ENCODE measurements at regions not wholly inside any gene's neighbourhood (a gene's known extent, or its start where the extent isn't known, plus 50 kb on each side); places are given as distances from the start of the nearest gene placed in this dataset.

GRCh38 chr4:141294306-141294705, 73.6 kb downstream of the ZNF330 start:
- no peak overlapping the region for H2AFZ ChIP-seq (ENCODE audit: low read depth, low read length)
- TF ChIP-seq, protein P1, sequence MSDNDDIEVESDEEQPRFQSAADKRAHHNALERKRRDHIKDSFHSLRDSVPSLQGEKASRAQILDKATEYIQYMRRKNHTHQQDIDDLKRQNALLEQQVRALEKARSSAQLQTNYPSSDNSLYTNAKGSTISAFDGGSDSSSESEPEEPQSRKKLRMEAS (IDR thresholded peaks at IDR 0.05; ENCODE audit: insufficient read depth, insufficient read length), result no peak
- TF ChIP-seq GATA2 (IDR thresholded peaks at IDR 0.05; ENCODE audit: insufficient read depth, insufficient read length, low read depth, low read length), result no peak
- TF ChIP-seq MYC (IDR thresholded peaks at IDR 0.05; ENCODE audit: low read depth, low read length), result no peak
- no peak for TF ChIP-seq JUN (IDR thresholded peaks at IDR 0.05; ENCODE audit: borderline replicate concordance, insufficient read depth, insufficient read length, low read depth)
- TF ChIP-seq, protein P2, sequence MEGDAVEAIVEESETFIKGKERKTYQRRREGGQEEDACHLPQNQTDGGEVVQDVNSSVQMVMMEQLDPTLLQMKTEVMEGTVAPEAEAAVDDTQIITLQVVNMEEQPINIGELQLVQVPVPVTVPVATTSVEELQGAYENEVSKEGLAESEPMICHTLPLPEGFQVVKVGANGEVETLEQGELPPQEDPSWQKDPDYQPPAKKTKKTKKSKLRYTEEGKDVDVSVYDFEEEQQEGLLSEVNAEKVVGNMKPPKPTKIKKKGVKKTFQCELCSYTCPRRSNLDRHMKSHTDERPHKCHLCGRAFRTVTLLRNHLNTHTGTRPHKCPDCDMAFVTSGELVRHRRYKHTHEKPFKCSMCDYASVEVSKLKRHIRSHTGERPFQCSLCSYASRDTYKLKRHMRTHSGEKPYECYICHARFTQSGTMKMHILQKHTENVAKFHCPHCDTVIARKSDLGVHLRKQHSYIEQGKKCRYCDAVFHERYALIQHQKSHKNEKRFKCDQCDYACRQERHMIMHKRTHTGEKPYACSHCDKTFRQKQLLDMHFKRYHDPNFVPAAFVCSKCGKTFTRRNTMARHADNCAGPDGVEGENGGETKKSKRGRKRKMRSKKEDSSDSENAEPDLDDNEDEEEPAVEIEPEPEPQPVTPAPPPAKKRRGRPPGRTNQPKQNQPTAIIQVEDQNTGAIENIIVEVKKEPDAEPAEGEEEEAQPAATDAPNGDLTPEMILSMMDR (IDR thresholded peaks at IDR 0.05; ENCODE audit: extremely low read depth in 1 of 2, insufficient read depth in 1 of 2, low read depth in 1 of 2, low read length in 2 of 2), result no peak
- no peak for TF ChIP-seq EZH2 (IDR thresholded peaks at IDR 0.05; ENCODE audit: borderline replicate concordance, low read depth, low read length, severe bottlenecking)
- no peak for TF ChIP-seq POLR2AphosphoS5 (IDR thresholded peaks at IDR 0.05; ENCODE audit: insufficient read depth, low read depth, low read length)
- TF ChIP-seq POLR2A (IDR thresholded peaks at IDR 0.05; ENCODE audit: low read depth, low read length), result no peak
- TF ChIP-seq FOS (IDR thresholded peaks at IDR 0.05; ENCODE audit: borderline replicate concordance, insufficient read depth, low read length), result no peak
- dilution Hi-C loops (cut with MboI; ENCODE audit: extremely low pct_ligation_motif_present, low sequenced_read_pairs) (no loop called here), intact Hi-C loops (cut with micrococcal nuclease) (no loop called here)
- no TSS peak for BruUV-seq (replicated peaks)
- no peak overlapping the region for H3K27ac ChIP-seq (ENCODE audit: insufficient read depth, low read depth, low read length)
- no peak for DNase-seq (ENCODE audit: low read depth, low spot score)
- H3K4me2 ChIP-seq (ENCODE audit: insufficient read depth, low read length), result no peak overlapping the region
- H4K20me1 ChIP-seq (replicated peaks; ENCODE audit: control insufficient read depth, extremely low read depth, insufficient read depth, low read length), result no peaks in the 10 kb centered on the region
- no peaks in the 10 kb centered on the region for H3K36me3 ChIP-seq (ENCODE audit: control insufficient read depth in 2 of 2, extremely low read depth in 1 of 2, insufficient read depth in 2 of 2, low read length in 2 of 2)
- H3K4me3 ChIP-seq (replicated peaks in 1 of 3; ENCODE audit: insufficient read depth in 1 of 3, low read depth in 1 of 3, low read length in 3 of 3), result no peak overlapping the region
- no peaks in the 10 kb centered on the region for H3K9me1 ChIP-seq (replicated peaks; ENCODE audit: control insufficient read depth, extremely low read depth, insufficient read depth, low read length)
- no peaks in the 10 kb centered on the region for H3K9me3 ChIP-seq (replicated peaks; ENCODE audit: control insufficient read depth, insufficient read depth, low read length)
- no peak for FAIRE-seq
- no peaks in the 10 kb centered on the region for H3K4me1 ChIP-seq (ENCODE audit: control insufficient read depth, extremely low read depth, insufficient read depth, low read length)
- H3K79me2 ChIP-seq (ENCODE audit: control insufficient read depth, insufficient read depth, low read length), result no peaks in the 10 kb centered on the region
- ChIA-PET CTCF (interaction anchor here (1.8 kb wide), 1 partner anchor 21 kb away, joined by 5 read pairs; no protein-coding TSS in a partner anchor), POLR2A (no interaction called here)
- H3K27me3 ChIP-seq (ENCODE audit: control insufficient read depth in 2 of 2, insufficient read depth in 2 of 2, low read length in 2 of 2), result no peaks in the 10 kb centered on the region
- no peak overlapping the region for H3K9ac ChIP-seq (replicated peaks; ENCODE audit: extremely low read depth, insufficient read depth, low read length)
